Astrocyte of the cerebellum (primary cell): ENCODE measurements at regions not wholly inside any gene's neighbourhood (a gene's known extent, or its start where the extent isn't known, plus 50 kb on each side); places are given as distances from the start of the nearest gene placed in this dataset.
"Not testable (repeated sequence)": the region's sequence is repeated elsewhere in the genome, so short reads cannot be mapped to it uniquely, and the experiment has no call there.

Experiments used
- DNase-seq: peaks from one replicate; pipeline ENCODE4 v3.0.0-alpha.2; 2011; ENCODE audit warnings: low read depth
- H3K4me3 ChIP-seq: 2 replicates; pipeline ENCODE4 v1.5.1; 2011; ENCODE audit warnings: mild to moderate bottlenecking, low read depth, low read length, moderate library complexity
- in situ Hi-C: cut with HindIII; loops from 2 replicates; pipeline ENCODE4 v1.10.0; 2017; ENCODE audit warnings: low sequenced_read_pairs
- TF ChIP-seq, protein P1 (sequence below): IDR thresholded peaks from 2 replicates; pipeline ENCODE4 v1.5.1; 2012; ENCODE audit warnings: low read length, low read depth, moderate library complexity, mild to moderate bottlenecking; ENCODE audit errors: missing control alignments

DNA sequence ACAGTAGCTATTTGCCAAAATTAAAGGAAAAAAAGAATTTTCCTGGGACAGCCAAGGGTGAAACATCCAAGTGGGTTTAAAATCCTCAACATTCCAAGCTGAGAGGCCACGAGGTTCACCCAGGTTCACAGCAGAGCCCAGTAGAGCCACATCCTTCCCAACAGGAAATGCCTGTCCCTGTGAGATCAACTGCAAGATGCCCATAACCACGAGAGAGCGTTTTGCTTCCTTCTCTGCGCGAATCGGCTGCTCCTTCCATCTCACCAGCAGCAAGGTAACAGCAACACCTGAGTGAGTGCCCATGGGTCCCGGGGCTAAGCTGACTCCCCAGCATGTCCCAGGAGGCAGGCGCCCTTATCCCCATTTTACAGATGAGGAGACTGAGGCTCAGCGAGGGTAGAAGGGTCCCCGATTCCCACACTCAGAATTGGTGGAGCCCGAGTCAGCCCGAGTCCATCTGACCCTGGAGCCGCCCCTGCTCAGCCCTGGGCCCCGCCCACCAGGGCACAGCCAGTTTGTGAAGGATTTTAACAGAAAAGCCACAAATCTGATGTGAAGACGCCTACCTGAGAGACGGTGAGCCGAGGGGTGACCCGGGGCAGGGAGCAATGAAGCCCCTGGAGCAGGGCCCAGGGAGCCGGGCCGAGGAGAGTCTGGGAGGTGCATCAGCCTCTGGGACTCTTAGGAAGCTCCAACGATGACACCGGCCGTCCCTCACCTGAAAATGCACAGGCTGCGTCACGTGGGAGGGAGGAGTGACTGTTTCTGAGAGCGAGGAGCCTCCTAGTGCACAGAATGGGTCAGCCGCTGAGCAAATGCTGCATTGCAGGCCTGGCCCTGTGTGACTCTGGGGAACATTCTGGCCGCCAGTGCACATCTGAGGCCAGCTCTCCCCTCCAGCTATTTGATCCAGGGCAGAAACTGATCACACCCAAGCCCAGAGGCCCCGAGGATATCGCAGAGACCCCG, 236.9 kb upstream of the SFSWAP start:
- TF ChIP-seq, protein P1, sequence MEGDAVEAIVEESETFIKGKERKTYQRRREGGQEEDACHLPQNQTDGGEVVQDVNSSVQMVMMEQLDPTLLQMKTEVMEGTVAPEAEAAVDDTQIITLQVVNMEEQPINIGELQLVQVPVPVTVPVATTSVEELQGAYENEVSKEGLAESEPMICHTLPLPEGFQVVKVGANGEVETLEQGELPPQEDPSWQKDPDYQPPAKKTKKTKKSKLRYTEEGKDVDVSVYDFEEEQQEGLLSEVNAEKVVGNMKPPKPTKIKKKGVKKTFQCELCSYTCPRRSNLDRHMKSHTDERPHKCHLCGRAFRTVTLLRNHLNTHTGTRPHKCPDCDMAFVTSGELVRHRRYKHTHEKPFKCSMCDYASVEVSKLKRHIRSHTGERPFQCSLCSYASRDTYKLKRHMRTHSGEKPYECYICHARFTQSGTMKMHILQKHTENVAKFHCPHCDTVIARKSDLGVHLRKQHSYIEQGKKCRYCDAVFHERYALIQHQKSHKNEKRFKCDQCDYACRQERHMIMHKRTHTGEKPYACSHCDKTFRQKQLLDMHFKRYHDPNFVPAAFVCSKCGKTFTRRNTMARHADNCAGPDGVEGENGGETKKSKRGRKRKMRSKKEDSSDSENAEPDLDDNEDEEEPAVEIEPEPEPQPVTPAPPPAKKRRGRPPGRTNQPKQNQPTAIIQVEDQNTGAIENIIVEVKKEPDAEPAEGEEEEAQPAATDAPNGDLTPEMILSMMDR: no peak
- in situ Hi-C loops: no loop called here
- no peak for DNase-seq
- H3K4me3 ChIP-seq: no peak overlapping the region

GRCh38 chr12:131475012-131475411, 235.9 kb upstream of the SFSWAP start:
- in situ Hi-C loops, DNase-seq, H3K4me3 ChIP-seq: not testable (repeated sequence)

- no peak overlapping the region for H3K4me3 ChIP-seq
- TF ChIP-seq, protein P1: no peak
- in situ Hi-C loops: no loop called here
- DNase-seq: no peak
These were observed 233.3 kb upstream of the SFSWAP start for GRCh38 chr12:131477613-131478012.

- no peak overlapping the region for H3K4me3 ChIP-seq
- no peak for DNase-seq
- TF ChIP-seq, protein P1: no peak
- in situ Hi-C loops: no loop called here
These were observed 232.4 kb upstream of the SFSWAP start for GRCh38 chr12:131478468-131478867.

GRCh38 chr12:131482199-131482598, 228.7 kb upstream of the SFSWAP start:
- no peak for DNase-seq
- TF ChIP-seq, protein P1: no peak
- in situ Hi-C loops: no loop called here
- no peak overlapping the region for H3K4me3 ChIP-seq

GRCh38 chr12:131482686-131483085, 228.2 kb upstream of the SFSWAP start:
- in situ Hi-C loops: no loop called here
- TF ChIP-seq, protein P1: no peak
- no peak for DNase-seq
- no peak overlapping the region for H3K4me3 ChIP-seq
